Left ventricle myocardium inferior (tissue), 1 donor: ENCODE measurements at regions not wholly inside any gene's neighbourhood (a gene's known extent, or its start where the extent isn't known, plus 50 kb on each side); places are given as distances from the start of the nearest gene placed in this dataset.

ENCODE experiments used
- DNase-seq: peaks from one replicate; pipeline ENCODE4 v3.0.0-alpha.2; 2020
- H3K27ac ChIP-seq: fragments of 200-600 bp; replicated peaks from 2 replicates; pipeline ENCODE4 v1.8.0; 2021
- H3K27me3 ChIP-seq: fragments of 200-600 bp; 2 replicates; pipeline ENCODE4 v1.8.0; 2021; ENCODE audit warnings: low read depth
- H3K36me3 ChIP-seq: fragments of 200-600 bp; 2 replicates; pipeline ENCODE4 v1.8.0; 2021
- H3K4me1 ChIP-seq: fragments of 200-600 bp; 2 replicates; pipeline ENCODE4 v1.8.0; 2021
- H3K4me3 ChIP-seq: fragments of 200-600 bp; 2 replicates; pipeline ENCODE4 v1.8.0; 2021; ENCODE audit warnings: mild to moderate bottlenecking, moderate library complexity
- H3K9me3 ChIP-seq: fragments of 200-600 bp; replicated peaks from 2 replicates; pipeline ENCODE4 v1.8.0; 2021
- intact Hi-C: fragments of 100-400 bp; cut with micrococcal nuclease; formaldehyde crosslinking; loops from one replicate; pipeline ENCODE4 v1.11.0; 2022
- TF ChIP-seq, protein P1 (sequence below): fragments of 200-600 bp; IDR thresholded peaks from 2 replicates; pipeline ENCODE4 v1.8.0; 2021; ENCODE audit warnings: antibody characterized with exemption, mild to moderate bottlenecking, borderline replicate concordance
- donor health status: DM: no; HTN: yes; CAD: no; lungs with severe emphysema.

DNA sequence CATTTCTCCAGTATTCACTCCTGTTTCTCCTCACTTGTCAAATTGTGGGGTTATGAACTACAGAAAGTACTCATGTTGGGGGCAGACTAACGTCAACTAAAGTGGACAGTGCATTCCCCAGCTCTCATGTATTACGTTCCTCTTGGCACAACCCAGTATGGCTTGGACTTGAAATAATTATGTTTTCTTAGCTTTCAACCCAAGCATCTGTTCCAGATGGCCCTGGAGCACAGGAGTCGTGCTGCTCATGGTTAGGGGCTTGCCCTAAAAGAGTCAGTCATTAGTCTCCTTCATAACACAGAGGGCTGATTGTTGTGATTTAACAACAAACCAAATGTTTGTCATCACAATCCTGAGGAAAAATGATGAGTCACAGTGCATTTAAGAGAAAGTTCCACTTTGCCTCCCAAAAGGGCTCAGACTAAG, 154.4 kb downstream of the RPAP3 start:
- intact Hi-C loops, result no loop called here
- H3K36me3 ChIP-seq, result no peaks in the 10 kb centered on the region
- peak overlapping the region; percentile 41 for H3K27ac ChIP-seq
- H3K4me1 ChIP-seq, result no peaks in the 10 kb centered on the region
- peaks cover 2% of the 10 kb centered on the region for H3K27me3 ChIP-seq
- TF ChIP-seq, protein P1, sequence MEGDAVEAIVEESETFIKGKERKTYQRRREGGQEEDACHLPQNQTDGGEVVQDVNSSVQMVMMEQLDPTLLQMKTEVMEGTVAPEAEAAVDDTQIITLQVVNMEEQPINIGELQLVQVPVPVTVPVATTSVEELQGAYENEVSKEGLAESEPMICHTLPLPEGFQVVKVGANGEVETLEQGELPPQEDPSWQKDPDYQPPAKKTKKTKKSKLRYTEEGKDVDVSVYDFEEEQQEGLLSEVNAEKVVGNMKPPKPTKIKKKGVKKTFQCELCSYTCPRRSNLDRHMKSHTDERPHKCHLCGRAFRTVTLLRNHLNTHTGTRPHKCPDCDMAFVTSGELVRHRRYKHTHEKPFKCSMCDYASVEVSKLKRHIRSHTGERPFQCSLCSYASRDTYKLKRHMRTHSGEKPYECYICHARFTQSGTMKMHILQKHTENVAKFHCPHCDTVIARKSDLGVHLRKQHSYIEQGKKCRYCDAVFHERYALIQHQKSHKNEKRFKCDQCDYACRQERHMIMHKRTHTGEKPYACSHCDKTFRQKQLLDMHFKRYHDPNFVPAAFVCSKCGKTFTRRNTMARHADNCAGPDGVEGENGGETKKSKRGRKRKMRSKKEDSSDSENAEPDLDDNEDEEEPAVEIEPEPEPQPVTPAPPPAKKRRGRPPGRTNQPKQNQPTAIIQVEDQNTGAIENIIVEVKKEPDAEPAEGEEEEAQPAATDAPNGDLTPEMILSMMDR, result no peak
- H3K9me3 ChIP-seq, result peaks cover 21% of the 10 kb centered on the region
- H3K4me3 ChIP-seq, result no peak overlapping the region
- DNase-seq, result no peak

DNA sequence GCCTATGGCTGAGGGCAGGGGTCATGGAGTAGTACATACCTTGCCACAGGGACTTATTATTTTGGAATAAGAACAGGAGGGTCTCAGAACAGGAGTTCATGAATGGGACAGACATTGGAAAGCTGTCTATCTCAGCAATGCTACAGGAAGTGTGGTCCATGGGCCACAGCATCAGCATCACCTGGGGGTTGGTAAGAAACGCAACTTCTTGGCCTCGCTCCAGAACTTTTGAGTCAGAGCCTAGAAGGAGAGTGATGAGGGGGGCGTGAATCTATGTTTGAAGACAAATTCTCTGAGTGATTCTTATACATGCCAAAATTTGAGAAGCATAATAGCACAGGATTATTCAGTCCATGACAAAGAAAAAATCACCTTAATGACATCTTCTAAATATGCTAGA, 156.6 kb downstream of the RPAP3 start:
- intact Hi-C loops, result no loop called here
- Histone ChIP-seq H3K4me1 (no peaks in the 10 kb centered on the region), H3K4me3 (no peak overlapping the region), H3K9me3 (peaks cover 21% of the 10 kb centered on the region), H3K36me3 (no peaks in the 10 kb centered on the region), H3K27ac (no peak overlapping the region), H3K27me3 (peaks cover 11% of the 10 kb centered on the region)
- TF ChIP-seq, protein P1, result no peak
- DNase-seq, result no peak

DNA sequence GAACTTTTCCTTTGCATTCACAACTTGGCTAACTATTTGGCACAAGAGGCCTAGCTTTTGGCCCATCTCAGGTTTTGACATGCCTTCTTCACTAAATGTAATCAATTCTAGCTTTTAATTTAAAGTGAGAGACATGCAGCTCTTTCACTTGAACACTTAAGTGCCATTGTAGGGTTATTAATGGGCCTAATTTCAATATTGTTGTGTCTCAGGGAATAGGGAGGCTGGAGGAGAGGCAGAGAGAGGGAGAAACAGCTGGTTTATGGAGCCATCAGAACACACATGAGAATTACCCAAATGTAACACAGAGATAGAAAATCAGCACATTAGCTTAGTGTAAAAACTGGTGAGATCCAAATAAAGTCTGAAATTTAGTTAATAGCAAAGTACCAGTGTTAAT, 157.4 kb downstream of the RPAP3 start:
- TF ChIP-seq, protein P1, result no peak
- Histone ChIP-seq H3K27me3 (peaks cover 19% of the 10 kb centered on the region), H3K4me1 (no peaks in the 10 kb centered on the region), H3K4me3 (no peak overlapping the region), H3K9me3 (peaks cover 14% of the 10 kb centered on the region), H3K27ac (no peak overlapping the region), H3K36me3 (no peaks in the 10 kb centered on the region)
- intact Hi-C loops, result no loop called here
- DNase-seq, result no peak

DNA sequence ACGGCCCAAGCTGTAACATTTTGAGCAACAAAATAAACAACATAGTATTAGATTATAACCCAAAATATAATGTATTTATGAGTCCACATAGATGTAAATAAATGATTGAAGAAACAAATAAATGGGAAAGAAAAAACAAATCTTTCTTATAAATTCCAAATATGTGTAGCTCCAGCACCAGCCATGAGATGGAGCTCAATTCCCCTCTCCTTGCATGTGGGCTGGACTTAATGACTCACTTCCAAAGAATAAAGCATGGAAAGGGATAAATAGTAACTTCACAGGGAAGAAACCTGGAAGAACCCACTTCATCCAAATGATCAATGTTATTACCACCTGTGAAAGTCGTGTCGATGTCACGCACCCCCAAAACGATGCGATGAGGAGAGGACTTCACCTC, 158.8 kb downstream of the RPAP3 start:
- Histone ChIP-seq H3K4me3 (no peak overlapping the region), H3K27ac (no peak overlapping the region), H3K27me3 (peaks cover 19% of the 10 kb centered on the region), H3K36me3 (no peaks in the 10 kb centered on the region), H3K9me3 (peaks cover under 1% of the 10 kb centered on the region), H3K4me1 (no peaks in the 10 kb centered on the region)
- DNase-seq, result no peak
- TF ChIP-seq, protein P1, result no peak
- intact Hi-C loops, result no loop called here

DNA sequence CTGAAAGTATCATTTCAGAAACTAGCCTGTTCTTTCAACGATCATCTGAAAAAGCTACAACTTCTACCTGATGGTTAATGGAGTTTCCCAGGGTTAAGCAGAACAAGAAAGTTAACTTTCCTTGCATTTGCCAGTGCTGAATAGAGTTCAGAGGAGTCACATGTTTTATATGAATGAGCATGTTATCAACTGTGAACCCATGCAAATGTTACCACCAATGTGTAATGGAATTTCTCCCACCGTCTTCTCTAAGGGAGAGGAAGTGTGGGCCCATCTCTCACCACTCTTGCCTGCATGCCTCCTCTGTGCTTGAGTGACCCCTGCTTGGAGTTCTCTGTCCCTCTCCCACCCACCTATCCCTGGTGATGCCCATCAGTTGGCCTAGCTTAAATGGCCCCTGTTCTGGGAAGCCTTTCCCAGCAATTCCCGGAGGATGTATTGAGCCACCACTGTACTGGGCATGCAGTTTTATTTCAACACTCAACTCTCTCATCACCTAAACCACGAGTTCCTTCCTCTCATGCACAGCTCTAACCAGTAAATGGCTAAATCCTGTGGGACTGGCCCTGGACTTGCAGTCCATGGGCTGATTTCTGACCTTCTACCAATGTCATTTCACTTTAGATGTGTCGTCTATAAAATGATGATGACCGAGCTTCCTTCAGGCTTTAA, 159.8 kb downstream of the RPAP3 start:
- intact Hi-C loops, result no loop called here
- Histone ChIP-seq H3K27me3 (peaks cover 19% of the 10 kb centered on the region), H3K27ac (no peak overlapping the region), H3K4me1 (no peaks in the 10 kb centered on the region), H3K4me3 (no peak overlapping the region), H3K36me3 (no peaks in the 10 kb centered on the region), H3K9me3 (no peaks in the 10 kb centered on the region)
- TF ChIP-seq, protein P1, result no peak
- no peak for DNase-seq

DNA sequence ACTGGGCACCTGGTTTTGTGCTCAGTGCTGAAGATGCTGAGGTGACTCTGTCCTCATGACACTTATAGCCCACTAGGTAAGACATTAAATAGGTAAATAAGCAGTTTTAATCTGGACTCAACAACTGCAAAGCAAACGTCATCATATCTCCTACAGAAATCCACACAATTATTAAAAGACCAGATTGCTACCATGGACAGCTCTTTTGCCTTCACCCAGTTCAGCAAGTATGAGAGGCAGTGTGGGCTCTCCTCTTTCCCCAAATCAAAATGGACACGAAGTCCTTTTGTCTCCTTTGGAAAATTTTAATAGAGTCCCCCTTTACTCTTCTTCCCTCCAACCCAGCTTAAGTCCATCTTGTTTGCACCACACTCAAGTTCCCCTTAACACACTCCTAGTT, 171.1 kb downstream of the RPAP3 start:
- TF ChIP-seq, protein P1, result no peak
- no peak overlapping the region for H3K4me3 ChIP-seq
- H3K27ac ChIP-seq, result no peak overlapping the region
- peaks cover 26% of the 10 kb centered on the region for H3K9me3 ChIP-seq
- H3K36me3 ChIP-seq, result no peaks in the 10 kb centered on the region
- DNase-seq, result no peak
- peaks cover 19% of the 10 kb centered on the region for H3K27me3 ChIP-seq
- intact Hi-C loops, result no loop called here
- H3K4me1 ChIP-seq, result no peaks in the 10 kb centered on the region
